ENCODE measurements at regions not wholly inside any gene's neighbourhood (a gene's known extent, or its start where the extent isn't known, plus 50 kb on each side); places are given as distances from the start of the nearest gene placed in this dataset.

DNA sequence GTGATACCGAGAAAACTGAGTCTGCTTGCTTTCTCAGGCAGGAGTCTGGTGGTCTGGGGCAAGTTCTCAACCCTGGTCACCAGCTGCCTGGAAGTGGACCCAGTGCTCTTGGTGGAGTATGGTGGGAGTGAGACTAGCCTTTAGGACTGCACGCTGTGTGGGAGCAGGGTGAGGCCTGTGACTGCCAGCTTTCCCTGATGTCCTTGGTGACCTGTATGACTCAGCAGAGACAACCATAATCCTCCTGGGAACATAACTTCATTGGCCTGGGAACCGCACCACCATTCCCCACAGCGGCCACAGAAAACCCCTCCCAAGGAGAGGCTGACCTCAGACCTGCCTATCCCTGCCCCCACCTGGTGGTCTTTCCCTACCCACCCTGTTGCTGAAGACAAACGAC lies 139.5 kb upstream of the CHRM2 start:
- TF ChIP-seq, protein P1, sequence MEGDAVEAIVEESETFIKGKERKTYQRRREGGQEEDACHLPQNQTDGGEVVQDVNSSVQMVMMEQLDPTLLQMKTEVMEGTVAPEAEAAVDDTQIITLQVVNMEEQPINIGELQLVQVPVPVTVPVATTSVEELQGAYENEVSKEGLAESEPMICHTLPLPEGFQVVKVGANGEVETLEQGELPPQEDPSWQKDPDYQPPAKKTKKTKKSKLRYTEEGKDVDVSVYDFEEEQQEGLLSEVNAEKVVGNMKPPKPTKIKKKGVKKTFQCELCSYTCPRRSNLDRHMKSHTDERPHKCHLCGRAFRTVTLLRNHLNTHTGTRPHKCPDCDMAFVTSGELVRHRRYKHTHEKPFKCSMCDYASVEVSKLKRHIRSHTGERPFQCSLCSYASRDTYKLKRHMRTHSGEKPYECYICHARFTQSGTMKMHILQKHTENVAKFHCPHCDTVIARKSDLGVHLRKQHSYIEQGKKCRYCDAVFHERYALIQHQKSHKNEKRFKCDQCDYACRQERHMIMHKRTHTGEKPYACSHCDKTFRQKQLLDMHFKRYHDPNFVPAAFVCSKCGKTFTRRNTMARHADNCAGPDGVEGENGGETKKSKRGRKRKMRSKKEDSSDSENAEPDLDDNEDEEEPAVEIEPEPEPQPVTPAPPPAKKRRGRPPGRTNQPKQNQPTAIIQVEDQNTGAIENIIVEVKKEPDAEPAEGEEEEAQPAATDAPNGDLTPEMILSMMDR (IDR thresholded peaks at IDR 0.05; ENCODE audit: insufficient read depth, low read length, poor library complexity, severe bottlenecking): no peak
- TF ChIP-seq EZH2phosphoT487 (conservative IDR thresholded peaks at IDR 0.05; ENCODE audit: low read length): no peak
